ENCODE measurements at regions not wholly inside any gene's neighbourhood (a gene's known extent, or its start where the extent isn't known, plus 50 kb on each side); places are given as distances from the start of the nearest gene placed in this dataset.

DNA sequence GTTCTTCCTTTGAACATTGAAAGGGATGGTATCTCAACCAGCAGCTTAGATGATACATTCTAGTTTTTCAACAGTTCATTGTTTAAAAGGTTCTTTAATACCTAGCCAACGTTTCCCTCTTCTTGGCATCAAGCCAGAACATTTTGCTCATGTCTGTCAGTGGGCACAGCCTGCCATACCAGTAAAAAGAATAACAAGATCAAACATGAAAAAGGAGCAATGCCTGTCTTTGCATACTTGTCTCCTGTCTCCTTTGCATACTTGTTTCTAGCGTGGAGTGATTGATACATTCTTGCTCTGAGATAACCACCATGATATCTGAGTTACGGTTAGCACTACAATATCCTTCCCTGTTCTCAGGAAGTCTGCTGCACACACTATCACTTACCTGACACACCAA lies 248.6 kb upstream of the DAPK1 start:
- no peak for DNase-seq (ENCODE audit: low read depth)

DNA sequence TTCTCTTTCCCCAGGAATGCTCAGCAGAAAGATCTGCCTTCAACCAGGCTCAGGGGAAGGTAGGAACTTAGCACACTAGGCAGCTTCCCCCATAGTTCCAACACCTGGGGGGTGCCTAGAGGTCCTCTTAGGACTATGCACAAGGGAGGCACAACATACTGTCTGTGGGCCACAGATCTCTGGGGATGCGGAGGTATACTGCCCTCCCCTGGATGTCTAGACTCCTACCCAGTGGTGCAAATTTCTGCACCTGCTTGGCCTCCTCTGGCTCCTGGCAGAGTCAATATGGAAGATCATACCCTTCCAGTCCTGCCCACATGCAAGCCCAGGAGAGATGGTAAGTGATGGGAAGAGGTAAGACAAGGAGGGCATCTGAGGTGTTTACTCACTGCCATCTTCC lies 247.5 kb upstream of the DAPK1 start:
- DNase-seq (ENCODE audit: low read depth): no peak

DNA sequence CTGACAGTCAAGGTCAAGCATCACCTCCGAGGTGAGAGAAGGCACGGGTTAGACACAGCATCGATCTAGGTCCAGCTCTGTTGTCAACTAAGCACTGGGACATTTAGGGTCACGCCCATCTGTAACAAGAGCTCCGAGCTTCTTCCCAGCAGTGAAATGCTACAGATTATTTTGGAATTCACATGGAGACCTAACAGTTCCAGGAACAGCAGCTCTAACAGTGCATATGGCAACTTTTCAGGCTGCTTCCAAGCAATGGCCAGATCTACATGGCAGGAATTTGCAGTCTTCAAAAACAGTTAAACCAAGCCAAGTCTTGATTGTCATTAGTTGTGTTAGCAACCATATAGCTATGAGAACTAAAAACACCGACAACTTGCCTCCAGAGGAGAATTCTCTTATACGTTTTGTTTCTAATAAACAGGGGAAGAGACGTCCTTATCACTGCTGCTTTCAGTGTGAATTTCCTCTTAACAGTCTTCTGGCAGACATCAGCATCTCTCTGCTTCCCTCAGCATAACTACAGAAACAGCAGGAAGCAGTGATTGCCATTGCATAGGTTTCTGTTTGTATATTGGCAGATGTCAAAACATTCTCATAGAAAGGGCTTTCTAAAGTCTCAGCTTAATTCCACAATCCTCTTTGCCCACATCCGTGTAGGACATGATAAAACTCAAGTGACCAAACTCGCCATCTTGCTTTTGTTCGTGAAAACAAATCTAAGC lies 242.1 kb upstream of the DAPK1 start:
- DNase-seq (ENCODE audit: low read depth): no peak

DNA sequence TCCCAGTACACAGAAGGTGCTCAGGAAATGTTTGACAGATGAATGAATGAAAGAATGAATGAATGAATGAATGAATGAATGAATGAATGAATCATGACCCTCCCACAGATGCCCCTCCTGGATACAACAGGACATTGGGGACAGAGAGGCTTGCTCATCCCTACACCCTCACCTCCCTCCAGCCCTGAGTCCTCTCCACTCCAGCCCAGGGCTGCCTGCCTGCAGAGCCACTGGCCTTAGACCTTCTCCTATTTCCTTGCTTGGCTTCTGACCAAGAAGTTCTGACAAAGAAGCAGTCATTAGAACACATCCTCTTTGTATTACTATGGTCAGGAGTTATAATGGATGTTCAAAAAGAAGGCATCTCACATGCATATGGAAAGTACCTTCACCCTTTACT lies 240.7 kb upstream of the DAPK1 start:
- peak; percentile 50 for DNase-seq (ENCODE audit: low read depth)

DNA sequence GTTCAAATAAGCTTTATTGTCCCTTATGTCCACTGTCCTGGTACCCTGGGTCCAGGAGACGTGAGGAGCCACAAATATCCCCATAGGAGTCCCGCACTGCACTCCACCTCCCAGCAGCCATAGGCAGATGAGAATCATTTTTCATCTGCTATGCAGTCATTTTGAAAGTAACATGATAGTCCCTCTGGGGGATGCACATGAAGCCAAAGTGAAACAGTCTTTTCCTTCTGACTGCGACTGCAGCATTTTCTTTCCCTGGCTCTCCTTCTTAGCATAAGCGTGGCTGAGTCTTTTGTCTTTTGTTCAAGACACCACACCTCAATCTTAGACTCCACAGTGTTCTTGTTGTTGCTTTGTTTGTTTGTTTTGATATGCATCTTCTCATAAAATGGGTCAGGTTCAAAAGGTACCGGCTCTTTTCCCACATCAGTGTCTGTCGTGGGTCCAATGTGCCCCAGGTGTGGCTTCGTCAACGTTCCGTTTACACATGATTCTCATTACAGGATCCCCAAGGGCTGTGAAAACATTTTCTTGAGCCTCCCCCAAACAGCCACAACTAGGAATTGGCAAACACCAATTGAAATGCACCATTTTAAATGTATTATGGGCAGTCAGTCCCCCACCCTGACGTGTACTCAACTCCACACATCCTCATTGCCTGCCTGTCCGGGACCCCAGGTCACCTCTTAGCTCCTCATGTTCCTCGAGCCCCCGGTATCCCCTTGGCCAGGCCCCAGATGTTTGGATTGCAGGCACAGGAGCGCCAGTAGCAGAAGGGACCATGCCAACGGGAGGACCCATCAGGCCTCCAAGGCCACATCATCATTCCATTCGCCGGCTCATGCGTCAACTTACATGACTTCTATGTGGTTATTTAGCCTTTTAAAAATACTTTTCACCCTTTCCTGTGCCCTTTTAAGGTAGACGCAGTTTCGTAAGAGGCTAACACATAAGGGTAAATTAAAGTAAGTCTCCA lies 237.8 kb upstream of the DAPK1 start:
- no peak for DNase-seq (ENCODE audit: low read depth)

DNA sequence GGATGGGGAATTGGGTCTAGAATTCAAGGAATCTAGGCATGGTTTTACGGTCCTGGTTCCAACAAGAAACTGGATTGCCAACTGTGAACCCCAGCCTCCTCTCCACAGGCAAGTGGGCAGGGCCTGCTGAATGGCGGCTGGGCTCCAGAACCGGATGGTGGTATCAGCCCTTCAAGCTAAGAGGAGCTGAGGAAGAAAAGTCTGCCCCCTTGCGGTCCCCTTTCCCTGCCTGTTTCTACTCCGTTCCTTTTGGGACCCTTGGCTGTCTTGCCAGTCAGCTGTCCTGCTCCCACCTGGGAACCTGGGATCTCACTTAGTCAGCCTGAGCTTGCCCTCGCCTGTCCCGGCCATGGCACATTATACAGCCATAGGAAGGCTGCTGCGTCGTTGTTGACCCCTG lies 234.4 kb upstream of the DAPK1 start:
- DNase-seq (ENCODE audit: low read depth): no peak

DNA sequence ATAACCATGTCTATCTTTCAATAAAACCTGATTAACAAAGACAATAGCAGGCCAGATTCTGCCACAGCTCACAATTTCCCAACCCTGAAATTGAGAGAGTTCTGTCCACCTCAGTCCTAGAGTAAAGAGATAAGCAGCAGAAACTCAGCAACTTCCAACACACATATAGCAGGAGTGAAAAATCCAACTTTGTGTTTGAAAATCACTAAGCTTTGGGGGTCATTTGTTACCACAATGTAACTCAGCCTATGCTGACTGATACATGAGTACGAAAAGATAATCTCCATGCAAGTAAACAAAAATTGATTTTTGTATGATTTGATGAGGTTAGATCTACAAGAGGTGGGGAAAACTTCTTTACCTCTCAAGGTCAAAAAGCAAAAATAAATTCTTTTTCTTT lies 231.0 kb upstream of the DAPK1 start:
- no peak for DNase-seq (ENCODE audit: low read depth)

DNA sequence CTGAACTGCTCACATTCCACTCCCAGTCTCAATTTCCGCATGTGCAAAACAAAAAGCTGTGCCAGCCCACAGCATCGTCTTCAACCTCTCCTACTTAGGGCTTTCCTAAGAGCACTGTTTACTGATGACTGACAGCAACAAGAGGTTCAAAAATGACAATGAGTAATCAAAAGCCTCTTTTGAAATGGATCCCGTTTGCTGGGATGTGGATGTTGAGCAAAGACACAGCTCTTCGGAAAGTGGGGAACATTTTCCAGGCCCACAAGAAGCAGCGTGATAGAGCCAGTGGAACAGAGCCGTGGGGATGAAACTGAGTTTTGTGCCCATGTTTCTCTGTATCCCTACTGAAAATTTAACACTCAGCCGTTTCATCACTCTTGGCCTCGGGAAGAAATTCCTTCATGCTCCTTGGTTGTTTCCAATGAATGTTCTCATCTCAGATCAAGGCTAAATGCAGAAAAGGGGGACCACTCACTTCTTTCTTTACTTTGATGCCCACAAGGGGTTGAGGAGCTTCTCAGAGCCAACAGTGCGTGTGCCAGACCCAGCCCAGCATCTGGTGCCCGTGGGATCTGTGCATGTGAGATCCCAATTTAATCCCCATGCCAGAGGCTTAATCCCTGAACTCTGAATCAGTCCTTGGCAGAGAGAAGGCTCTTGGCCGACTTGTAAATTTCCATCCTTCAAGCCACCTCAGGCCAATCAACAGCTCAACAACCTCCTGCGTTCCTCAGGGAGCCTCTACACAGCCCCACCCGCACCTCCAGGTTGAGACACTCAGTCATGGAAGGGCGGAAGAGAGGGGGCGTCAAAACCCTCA lies 230.2 kb upstream of the DAPK1 start:
- no peak for DNase-seq (ENCODE audit: low read depth)

DNA sequence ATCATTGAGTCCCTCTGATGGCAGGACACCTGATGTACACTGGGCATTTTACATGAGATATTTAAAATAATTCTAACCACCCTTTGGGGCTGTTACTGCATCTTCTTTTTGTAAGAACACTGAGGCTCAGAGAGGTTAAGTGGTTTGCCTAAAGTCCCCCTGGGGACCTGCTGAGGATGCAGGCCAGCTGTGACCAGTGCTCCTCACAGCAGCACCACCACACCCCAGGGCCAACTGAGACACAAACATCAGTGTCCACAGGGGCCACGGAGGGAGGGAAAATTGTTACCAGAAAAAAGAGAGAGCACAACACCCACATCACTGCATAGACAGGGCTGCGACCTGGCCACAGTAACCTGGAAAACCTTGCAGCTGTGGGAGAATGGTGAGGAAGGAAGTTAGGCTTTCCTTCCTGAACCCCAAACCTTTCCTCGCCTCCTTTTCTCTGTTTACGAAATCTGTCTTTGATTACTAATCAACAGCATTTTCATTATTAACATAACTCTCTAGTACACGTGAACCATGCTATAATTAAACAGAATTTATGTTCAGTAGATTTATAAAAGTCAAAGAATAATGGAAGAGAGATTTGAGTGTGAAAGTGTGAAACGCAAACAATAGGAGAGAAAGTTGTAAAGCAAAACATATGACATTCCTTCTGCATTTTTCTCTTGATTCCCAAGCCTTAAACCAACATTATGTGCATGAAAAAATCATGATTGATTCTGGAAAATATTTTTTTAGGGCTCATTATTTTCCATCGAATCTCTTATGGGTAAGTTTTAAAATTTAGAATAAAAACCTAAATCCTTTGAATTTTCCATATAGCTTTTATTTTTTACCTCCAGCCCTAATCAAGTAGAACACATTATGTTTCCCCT lies 228.1 kb upstream of the DAPK1 start:
- no peak for DNase-seq (ENCODE audit: low read depth)

DNA sequence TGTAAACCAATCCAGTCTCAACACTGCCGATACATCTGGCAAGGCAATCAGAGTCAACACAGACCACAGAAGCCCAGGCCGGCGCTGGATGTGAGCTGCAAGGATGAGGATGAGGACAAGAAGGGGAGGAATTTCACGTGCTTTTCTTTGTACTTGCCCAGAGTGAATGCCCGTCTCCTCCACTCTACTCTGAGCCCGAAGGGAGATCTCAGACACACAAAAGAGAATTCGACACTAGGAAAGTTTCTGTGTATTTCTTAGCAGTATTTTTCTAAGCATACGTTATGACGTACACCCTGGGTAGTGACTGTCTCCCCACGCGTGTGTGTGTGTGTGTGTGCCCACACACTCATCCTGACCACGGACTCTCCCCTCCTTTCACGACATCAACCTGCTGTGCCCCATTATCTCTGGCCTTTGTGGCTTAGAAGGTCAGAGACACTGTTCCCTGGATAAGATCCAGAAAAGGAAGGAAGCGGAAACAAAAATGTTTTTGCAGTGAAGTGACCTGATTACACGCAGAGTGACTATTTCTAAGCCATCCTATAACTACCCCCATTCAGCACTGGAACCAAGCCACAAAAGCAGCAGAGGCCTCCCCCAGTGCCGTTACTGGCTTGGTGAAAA lies 227.3 kb upstream of the DAPK1 start:
- peak; percentile 83 for DNase-seq (ENCODE audit: low read depth)

DNA sequence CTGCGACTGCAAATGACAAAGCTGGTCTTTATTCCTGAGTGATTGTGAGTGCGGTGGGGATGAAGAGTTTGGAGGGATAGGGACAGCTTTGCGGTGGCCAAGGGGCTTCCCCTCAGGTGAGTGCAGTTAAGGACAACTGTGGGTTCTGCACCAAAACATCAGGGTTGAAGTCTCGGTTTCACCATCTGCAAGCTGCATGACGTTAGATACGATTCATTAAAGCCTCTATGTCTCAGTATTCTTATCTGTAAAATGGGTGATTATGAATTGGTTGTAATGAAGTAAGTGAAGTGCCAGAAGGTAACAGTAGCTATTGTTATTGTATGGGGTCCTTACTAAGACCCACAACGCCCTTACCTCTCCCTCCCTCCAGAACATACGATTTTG lies 226.8 kb upstream of the DAPK1 start:
- no peak for DNase-seq (ENCODE audit: low read depth)

DNA sequence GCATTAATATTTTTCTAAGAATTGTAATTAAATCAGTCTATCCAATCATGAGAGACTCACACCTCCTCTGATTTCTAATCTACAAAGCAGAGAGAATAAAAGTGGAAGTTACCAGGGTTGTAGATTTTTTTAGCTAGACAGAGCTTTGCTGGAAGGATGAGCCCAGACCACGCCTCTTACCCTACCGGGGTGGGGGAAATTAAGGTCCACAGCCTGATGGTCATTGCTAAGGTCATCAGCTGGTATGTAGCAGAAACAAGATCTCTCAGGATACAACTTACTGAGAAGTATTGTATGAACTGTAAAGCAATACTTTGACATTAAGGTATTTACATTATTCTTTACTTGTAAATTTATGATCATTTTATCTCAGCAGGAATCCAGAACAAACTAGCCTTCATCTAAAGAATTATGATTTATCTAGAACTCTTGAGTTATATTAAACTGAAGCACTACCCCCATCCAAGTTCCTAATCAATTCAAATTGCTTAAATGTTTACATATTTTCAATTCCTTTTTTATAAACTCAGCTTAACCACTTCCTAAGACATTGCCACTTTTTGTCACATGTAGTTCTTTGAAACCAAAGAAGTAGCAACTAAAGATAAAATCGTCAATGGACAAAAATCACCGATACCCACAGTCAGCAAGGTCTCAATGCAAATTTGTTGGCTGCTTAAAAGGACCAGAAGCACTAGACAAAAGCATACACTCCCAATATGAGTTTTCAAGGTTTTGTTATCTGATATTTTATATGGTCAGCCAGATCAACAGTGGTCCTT lies 225.8 kb upstream of the DAPK1 start:
- no peak for DNase-seq (ENCODE audit: low read depth)

DNA sequence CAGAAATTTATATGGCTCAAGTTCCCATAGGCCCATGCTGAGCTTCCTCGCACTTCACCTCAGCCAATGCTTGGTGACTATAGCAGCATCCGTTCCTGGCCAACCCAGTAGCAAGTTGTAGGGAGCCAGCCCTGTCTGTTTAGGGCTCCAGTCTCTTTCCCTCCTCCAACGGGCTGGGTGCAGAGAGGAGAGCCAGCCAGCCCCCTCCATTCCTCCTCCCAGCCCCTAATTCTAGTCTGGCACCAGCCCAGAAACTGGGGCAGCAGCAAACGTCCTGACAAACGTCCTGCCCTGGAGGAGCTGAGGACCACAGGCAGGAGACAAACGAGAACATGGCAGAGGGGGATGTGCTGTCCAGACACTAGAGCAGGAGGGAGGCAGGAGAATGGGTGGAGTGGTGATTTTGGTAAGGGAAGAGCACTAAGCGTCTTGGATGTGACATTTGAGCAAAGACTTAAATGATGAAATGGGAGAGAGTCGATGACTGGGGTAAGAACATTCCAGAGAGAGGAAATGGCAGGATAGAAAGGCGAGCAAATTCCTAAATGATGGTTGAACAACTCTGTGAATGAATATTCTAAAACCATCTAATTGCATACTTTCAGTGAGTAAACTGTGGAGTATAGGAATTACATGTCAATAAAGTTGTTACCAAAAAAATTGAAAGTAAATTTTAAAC lies 222.5 kb upstream of the DAPK1 start:
- no peak for DNase-seq (ENCODE audit: low read depth)

DNA sequence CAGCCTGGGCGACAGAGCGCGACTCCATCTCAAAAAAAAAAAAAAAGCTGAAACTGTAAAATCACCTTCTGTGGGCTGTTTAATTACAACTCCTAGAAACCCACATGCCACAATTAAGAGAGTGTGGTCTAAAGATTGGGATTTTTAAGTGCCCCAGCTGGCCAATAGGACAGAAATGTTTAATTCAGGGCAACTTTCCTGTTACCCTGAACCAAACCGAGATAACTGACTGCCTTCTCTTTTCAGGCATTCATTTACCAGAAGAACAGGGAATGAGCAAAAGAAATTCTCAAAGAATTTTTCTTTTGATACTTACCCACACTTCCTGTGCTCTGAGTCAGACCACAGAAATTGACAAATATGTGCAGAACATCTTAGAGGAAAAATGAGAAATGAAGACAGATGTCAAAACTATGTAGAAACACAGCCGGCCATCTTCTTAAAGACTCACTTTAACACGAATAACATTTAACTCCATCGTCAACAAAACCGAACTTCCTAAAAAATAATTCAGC lies 221.3 kb upstream of the DAPK1 start:
- peak; percentile 93 for DNase-seq (ENCODE audit: low read depth)

DNA sequence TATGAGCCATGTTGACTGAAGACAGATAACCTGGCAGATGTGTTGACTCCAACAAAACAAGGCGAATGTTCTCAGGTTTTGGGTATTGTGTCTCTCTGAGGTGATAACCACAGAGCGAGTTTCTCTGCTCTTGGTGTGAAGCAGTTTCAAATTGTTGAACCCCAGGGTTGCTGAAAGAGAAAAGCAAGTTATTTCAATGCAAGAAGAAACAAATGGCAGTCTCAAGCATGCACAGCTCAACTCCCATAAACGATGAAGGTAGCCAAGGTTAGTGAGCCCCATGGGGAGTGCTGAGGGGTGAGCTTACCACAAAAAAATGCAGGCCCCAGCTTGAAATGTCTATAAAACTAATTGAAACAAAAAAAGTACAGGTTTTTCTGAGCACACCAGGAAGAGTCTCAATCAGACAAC lies 220.8 kb upstream of the DAPK1 start:
- DNase-seq (ENCODE audit: low read depth): peak; percentile 76

DNA sequence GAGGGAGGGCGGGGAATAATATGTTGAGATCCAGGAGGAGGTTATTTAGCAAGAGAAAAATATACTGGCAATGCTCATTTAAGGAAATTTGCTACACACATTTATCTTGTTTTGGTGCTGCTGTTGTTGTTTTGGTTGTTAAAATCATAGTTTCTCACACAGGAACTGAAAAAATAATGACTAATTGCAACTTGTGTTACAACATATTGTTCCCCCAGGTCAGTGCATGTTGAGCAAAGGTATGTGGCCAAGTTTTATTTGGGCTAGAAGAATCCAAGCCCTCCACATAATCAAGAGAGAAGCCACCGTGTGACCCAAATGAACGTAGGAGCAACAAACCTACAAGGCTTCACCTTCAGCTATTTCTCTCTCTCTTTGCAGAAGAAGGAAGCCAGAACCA lies 220.3 kb upstream of the DAPK1 start:
- DNase-seq (ENCODE audit: low read depth): peak; percentile 65

DNA sequence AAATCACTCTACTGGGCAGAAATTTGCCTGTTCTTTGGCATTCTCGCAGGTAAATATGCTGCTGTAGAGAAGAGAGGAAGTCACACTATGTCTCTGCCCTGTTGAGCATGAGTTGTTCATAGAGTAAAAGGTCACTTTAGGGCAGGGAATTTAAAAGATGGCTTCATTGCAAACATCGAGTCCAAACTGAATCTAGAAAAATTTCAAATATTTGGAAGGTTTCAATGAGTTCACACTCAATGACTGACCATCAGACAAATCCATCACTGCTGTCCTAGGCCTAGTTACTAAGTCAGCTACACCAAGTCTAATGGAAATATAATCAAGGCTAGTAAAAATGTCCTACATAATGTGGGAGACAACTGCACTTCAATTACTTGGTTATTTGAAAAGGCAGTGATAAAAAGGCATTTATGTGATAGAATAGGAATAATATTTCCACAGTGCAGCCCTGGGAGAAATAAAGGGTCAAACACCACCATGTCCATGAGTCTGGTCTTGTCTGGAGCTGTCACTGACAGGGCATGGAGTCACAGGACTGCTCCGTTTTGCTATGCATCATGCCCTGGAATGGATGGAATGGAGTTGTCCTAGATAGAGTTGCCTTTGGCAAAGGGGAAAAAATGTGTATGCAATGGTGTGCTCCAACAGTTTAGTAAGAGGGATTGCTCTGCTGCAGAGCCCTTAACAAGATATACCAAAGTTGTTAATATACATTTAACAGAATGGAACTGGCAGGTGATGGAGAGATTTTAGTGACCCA lies 218.5 kb upstream of the DAPK1 start:
- peak; percentile 54 for DNase-seq (ENCODE audit: low read depth)

DNA sequence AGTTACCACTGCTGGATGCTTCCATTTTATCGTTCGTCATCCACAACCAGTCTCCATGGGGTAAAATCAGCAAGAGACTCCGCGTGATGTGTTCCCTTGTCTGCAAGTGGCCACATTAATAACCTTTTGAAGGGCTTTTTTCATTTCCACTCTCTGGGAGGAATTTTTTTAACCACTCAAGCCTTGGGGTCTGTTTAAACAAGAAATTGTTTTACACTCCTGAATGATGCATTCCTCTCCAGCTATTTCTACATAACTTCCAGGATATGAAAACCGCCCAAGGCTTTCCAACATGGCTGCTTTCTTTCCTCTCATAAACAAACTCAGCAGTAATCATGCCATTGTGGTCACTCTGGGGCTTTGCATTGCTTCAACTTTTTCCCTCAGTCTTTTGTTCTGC lies 217.2 kb upstream of the DAPK1 start:
- DNase-seq (ENCODE audit: low read depth): peak; percentile 98

DNA sequence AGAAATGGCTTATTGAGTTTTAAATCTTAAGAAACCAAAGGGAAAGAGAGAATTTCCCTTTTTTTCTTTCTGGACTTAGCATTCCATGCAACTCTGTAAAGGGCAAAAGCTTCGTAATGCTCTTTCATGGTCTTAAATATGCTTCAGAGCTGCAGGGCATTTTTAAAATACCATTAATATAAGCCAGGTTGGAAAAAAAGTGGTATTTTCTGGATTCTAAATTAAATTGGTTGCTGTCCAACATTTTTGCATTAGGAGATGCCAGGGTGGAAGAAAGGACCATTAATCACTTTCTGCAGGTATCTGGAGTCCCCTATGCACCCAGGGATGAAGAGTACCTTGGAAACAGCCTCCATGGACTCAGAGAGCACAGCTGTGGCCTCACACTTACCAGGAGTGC lies 215.1 kb upstream of the DAPK1 start:
- no peak for DNase-seq (ENCODE audit: low read depth)

Measured in iris pigment epithelial cell (primary cell).